Peyer's patch (tissue), 4 donors: ENCODE measurements at regions not wholly inside any gene's neighbourhood (a gene's known extent, or its start where the extent isn't known, plus 50 kb on each side); places are given as distances from the start of the nearest gene placed in this dataset.

Experiments
- POLR2A ChIP-seq, 2 donors: fragments of 450-650 bp; IDR thresholded peaks; one replicate each; pipeline ENCODE4 v1.5.1; 2017; ENCODE audit warnings: antibody characterized with exemption in 2 of 2, mild to moderate bottlenecking in 2 of 2, moderate library complexity in 2 of 2
- TF ChIP-seq, protein P1 (sequence below), 6 experiments: fragments of 450-650 bp in 4 of 6; fragments of 200-600 bp in 2 of 6; sonication (generic) in 1 of 6; IDR thresholded peaks; one replicate each; pipeline ENCODE4 v1.5.1; 2017 to 2019; ENCODE audit warnings: antibody characterized with exemption in 6 of 6, mild to moderate bottlenecking in 3 of 6, moderate library complexity in 1 of 6

DNA sequence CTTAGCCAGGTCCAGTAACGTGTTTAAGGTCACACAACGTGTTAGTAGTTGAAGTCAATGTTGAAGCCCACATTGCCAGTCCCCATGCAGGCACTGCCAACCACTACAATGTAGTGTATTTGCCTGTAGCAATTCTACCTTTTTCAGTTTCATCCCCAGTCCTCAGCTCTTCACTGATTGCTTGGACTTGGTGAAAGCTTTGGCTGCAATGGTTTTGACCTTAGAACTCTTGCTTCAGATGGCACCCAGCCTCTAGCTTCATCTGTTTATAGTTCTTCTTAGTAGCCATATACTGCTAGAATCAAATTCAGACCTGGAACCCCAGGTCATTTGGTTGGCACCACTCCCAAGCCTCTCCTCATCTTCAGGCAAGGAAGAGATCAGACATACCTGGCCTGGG, 345.4 kb upstream of the SEMA6D start:
- TF ChIP-seq, protein P1, sequence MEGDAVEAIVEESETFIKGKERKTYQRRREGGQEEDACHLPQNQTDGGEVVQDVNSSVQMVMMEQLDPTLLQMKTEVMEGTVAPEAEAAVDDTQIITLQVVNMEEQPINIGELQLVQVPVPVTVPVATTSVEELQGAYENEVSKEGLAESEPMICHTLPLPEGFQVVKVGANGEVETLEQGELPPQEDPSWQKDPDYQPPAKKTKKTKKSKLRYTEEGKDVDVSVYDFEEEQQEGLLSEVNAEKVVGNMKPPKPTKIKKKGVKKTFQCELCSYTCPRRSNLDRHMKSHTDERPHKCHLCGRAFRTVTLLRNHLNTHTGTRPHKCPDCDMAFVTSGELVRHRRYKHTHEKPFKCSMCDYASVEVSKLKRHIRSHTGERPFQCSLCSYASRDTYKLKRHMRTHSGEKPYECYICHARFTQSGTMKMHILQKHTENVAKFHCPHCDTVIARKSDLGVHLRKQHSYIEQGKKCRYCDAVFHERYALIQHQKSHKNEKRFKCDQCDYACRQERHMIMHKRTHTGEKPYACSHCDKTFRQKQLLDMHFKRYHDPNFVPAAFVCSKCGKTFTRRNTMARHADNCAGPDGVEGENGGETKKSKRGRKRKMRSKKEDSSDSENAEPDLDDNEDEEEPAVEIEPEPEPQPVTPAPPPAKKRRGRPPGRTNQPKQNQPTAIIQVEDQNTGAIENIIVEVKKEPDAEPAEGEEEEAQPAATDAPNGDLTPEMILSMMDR (IDR thresholded peaks at IDR 0.05) = no peak
- no peak for TF ChIP-seq POLR2A (IDR thresholded peaks at IDR 0.05)
